ENCODE measurements at regions not wholly inside any gene's neighbourhood (a gene's known extent, or its start where the extent isn't known, plus 50 kb on each side); places are given as distances from the start of the nearest gene placed in this dataset.

- no peak for DNase-seq (ENCODE audit: low spot score in 2 of 2)
- Histone ChIP-seq H3K27ac (no peak overlapping the region), H3K4me3 (no peak overlapping the region), H3K4me1 (no peaks in the 10 kb centered on the region), H3K36me3 (no peaks in the 10 kb centered on the region), H3K9me3 (no peaks in the 10 kb centered on the region), H3K27me3 (no peaks in the 10 kb centered on the region)
- TF ChIP-seq EP300 (IDR thresholded peaks at IDR 0.05): no peak
- no peak for TF ChIP-seq CTCF (IDR thresholded peaks at IDR 0.05)
- TF ChIP-seq POLR2AphosphoS5 (IDR thresholded peaks at IDR 0.05): no peak
- no peak for TF ChIP-seq POLR2A (IDR thresholded peaks at IDR 0.05)
- WGBS: 27% methylated on average over 2 of the region's 2 CpGs
Observed at GRCh38 chr3:6248528-6248927, 612.4 kb upstream of the GRM7 start.

DNA sequence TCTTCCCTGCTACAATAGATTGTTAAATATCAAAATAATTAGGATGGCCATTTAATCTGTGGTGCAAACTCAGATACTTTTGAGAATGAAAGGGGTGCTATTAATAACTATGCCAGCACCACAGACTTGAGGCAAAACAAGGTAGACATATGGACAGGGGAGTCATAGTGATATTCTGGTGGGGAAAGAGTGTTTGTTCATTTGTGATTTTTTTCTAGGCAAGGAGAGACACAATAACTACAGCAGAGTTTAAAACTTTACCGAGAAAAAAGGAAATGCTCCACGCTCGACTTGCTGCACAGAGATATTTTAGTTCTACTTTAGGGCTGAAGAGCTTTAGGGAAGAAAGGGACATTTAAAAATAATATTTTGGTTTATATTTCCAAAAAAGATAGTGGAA, 611.2 kb upstream of the GRM7 start:
- H3K4me1 ChIP-seq: no peaks in the 10 kb centered on the region
- H3K9me3 ChIP-seq: no peaks in the 10 kb centered on the region
- H3K27me3 ChIP-seq: no peaks in the 10 kb centered on the region
- no peak overlapping the region for H3K27ac ChIP-seq
- H3K4me3 ChIP-seq: no peak overlapping the region
- 83% methylated on average over 3 of the region's 3 CpGs for WGBS
- no peak for TF ChIP-seq POLR2AphosphoS5 (IDR thresholded peaks at IDR 0.05)
- no peak for TF ChIP-seq CTCF (IDR thresholded peaks at IDR 0.05)
- TF ChIP-seq POLR2A (IDR thresholded peaks at IDR 0.05): no peak
- no peak for TF ChIP-seq EP300 (IDR thresholded peaks at IDR 0.05)
- no peaks in the 10 kb centered on the region for H3K36me3 ChIP-seq
- DNase-seq (ENCODE audit: low spot score in 2 of 2): no peak

- TF ChIP-seq EP300 (IDR thresholded peaks at IDR 0.05) (no peak), POLR2AphosphoS5 (IDR thresholded peaks at IDR 0.05) (no peak), CTCF (IDR thresholded peaks at IDR 0.05) (no peak), POLR2A (IDR thresholded peaks at IDR 0.05) (no peak)
- no peak overlapping the region for H3K4me3 ChIP-seq
Observed at GRCh38 chr3:6250167-6250566, 610.7 kb upstream of the GRM7 start.

DNA sequence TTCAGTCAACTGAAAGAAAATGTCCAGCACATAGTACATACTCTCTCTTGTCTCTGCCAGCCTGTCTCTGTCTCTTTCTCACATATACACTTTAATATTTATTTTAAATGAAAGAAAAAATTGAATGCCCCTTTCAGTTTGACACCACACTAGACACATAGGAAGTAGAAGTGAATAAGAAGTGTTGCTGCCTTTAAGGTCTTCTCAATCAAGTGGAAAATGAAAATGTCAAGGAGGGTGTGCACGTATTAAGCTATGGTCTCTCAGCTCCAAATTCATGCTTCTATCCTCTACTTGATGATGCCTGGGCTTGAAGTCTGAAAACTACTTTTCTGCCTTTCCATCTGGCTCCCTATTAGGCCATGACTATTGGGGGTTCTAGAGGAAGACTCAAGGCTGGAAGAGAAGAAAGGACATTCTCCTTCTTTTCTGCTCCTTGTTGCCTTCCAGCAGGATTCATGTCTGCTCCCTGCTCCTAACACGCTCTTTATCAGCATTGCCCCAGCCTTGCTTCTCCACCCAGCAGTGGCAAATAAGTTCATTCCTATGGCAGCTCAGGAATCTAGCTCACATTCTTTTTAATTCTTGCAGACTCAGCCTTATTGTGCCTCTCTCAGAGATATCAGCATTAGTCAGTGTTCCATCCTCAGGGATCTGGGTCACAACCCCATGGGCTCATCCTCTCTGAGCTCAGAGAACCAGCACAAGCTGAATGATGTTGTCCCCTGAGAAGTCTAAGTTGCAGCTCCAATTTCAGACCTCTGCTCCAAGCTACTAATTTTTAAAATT, 609.1 kb upstream of the GRM7 start:
- Histone ChIP-seq H3K4me3 (no peak overlapping the region), H3K4me1 (no peaks in the 10 kb centered on the region), H3K9me3 (no peaks in the 10 kb centered on the region), H3K27me3 (no peaks in the 10 kb centered on the region), H3K27ac (no peak overlapping the region), H3K36me3 (no peaks in the 10 kb centered on the region)
- no peak for TF ChIP-seq CTCF (IDR thresholded peaks at IDR 0.05)
- TF ChIP-seq POLR2AphosphoS5 (IDR thresholded peaks at IDR 0.05): no peak
- TF ChIP-seq POLR2A (IDR thresholded peaks at IDR 0.05): no peak
- TF ChIP-seq EP300 (IDR thresholded peaks at IDR 0.05): no peak
- no peak for DNase-seq (ENCODE audit: low spot score in 2 of 2)
- 81% methylated on average over 2 of the region's 2 CpGs for WGBS

More at GRCh38 chr3:6250167-6250566, 610.7 kb upstream of the GRM7 start:
- no peaks in the 10 kb centered on the region for H3K9me3 ChIP-seq
- H3K27me3 ChIP-seq: no peaks in the 10 kb centered on the region
- H3K4me1 ChIP-seq: no peaks in the 10 kb centered on the region
- DNase-seq (ENCODE audit: low spot score in 2 of 2): no peak
- no peaks in the 10 kb centered on the region for H3K36me3 ChIP-seq
- H3K27ac ChIP-seq: no peak overlapping the region

DNA sequence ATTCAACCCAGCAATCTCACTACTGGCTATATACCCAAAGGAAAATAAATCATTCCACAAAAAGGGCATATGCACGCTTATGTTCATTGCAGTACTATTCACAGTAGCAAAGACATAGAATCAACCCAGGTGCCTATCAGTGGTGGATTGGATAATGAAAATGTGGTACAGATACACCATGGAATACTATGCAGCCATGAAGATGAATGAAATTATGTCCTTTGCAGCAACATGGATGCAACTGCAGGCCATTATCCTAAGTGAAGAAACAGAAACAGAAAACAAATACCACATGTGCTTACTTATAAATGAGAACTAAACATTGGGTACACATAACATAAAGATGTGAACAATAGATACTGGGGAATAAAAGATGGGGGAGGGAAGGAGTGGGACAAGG, 606.4 kb upstream of the GRM7 start:
- Histone ChIP-seq H3K27me3 (no peaks in the 10 kb centered on the region), H3K36me3 (no peaks in the 10 kb centered on the region), H3K4me3 (no peak overlapping the region), H3K4me1 (no peaks in the 10 kb centered on the region), H3K9me3 (no peaks in the 10 kb centered on the region), H3K27ac (no peak overlapping the region)
- WGBS: 96% methylated on average over 1 of the region's 1 CpG
- TF ChIP-seq POLR2A (IDR thresholded peaks at IDR 0.05) (no peak), CTCF (IDR thresholded peaks at IDR 0.05) (no peak), POLR2AphosphoS5 (IDR thresholded peaks at IDR 0.05) (no peak), EP300 (IDR thresholded peaks at IDR 0.05) (no peak)
- DNase-seq (ENCODE audit: low spot score in 2 of 2): no peak
